ENCODE measurements at regions not wholly inside any gene's neighbourhood (a gene's known extent, or its start where the extent isn't known, plus 50 kb on each side); places are given as distances from the start of the nearest gene placed in this dataset.
"Not testable (repeated sequence)": the region's sequence is repeated elsewhere in the genome, so short reads cannot be mapped to it uniquely, and the experiment has no call there.

GRCh38 chr21:28396421-28396820, 596.3 kb downstream of the LTN1 start:
- H3K9me3 Mint-ChIP-seq = no peaks in the 10 kb centered on the region
- H3K27me3 Mint-ChIP-seq = no peaks in the 10 kb centered on the region
- no peak overlapping the region for H3K27ac Mint-ChIP-seq
- no peaks in the 10 kb centered on the region for H3K36me3 Mint-ChIP-seq
- no peak overlapping the region for H3K4me3 Mint-ChIP-seq
- no peaks in the 10 kb centered on the region for H3K4me1 Mint-ChIP-seq

DNA sequence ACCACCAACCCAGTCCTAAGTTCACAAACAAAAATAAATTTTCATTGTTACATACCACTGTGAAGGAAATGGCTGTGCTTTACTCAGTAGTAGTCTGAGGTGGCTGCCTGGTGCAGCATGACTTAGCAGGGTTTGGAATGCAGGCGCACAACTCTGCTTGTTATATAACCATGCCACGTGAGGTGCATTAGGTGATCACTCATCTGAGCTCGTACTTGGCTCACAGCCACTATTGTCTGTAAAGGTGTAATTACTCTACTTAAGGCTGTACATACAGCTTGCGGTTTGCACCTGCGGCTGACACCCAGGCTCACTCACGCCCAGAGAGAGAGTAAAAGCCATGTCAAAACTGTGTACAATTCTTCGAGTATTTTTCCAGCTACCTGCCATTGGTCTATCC, 599.4 kb downstream of the LTN1 start:
- H3K36me3 Mint-ChIP-seq = no peaks in the 10 kb centered on the region
- H3K27me3 Mint-ChIP-seq = no peaks in the 10 kb centered on the region
- H3K4me3 Mint-ChIP-seq = no peak overlapping the region
- no peaks in the 10 kb centered on the region for H3K4me1 Mint-ChIP-seq
- H3K27ac Mint-ChIP-seq = no peak overlapping the region
- H3K9me3 Mint-ChIP-seq = no peaks in the 10 kb centered on the region

GRCh38 chr21:28391938-28392849, 600.5 kb downstream of the LTN1 start:
- no peaks in the 10 kb centered on the region for H3K27me3 Mint-ChIP-seq
- H3K9me3 Mint-ChIP-seq = no peaks in the 10 kb centered on the region
- H3K36me3 Mint-ChIP-seq = no peaks in the 10 kb centered on the region
- H3K27ac Mint-ChIP-seq = no peak overlapping the region
- H3K4me1 Mint-ChIP-seq = no peaks in the 10 kb centered on the region
- H3K4me3 Mint-ChIP-seq = no peak overlapping the region

- Mint-ChIP-seq H3K4me1 (no peaks in the 10 kb centered on the region), H3K27me3 (peaks cover 3% of the 10 kb centered on the region), H3K27ac (no peak overlapping the region), H3K9me3 (no peaks in the 10 kb centered on the region), H3K36me3 (no peaks in the 10 kb centered on the region), H3K4me3 (no peak overlapping the region)
These were observed 605.5 kb downstream of the LTN1 start for GRCh38 chr21:28387220-28387619.

DNA sequence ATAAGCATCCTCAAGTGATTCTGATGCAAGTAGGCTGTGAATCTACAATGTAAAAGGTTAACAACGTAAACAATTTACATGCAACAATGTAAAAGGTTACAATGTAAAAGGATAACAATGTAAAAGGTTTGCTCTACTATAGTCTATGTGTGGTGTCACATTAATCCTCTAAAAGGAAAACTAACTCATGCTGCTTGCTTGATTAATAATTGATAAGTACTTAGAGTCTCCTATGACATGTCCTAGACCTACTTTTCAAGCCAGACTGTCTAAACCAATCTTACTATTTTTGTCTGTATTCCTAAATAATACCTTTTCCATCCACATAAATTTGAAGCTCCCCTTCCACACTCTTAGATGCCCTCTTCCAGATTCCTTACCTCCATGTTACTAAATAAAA, 606.8 kb downstream of the LTN1 start:
- H3K27ac Mint-ChIP-seq = no peak overlapping the region
- no peak overlapping the region for H3K4me3 Mint-ChIP-seq
- H3K36me3 Mint-ChIP-seq = no peaks in the 10 kb centered on the region
- H3K4me1 Mint-ChIP-seq = no peaks in the 10 kb centered on the region
- peaks cover 3% of the 10 kb centered on the region for H3K27me3 Mint-ChIP-seq
- H3K9me3 Mint-ChIP-seq = no peaks in the 10 kb centered on the region

DNA sequence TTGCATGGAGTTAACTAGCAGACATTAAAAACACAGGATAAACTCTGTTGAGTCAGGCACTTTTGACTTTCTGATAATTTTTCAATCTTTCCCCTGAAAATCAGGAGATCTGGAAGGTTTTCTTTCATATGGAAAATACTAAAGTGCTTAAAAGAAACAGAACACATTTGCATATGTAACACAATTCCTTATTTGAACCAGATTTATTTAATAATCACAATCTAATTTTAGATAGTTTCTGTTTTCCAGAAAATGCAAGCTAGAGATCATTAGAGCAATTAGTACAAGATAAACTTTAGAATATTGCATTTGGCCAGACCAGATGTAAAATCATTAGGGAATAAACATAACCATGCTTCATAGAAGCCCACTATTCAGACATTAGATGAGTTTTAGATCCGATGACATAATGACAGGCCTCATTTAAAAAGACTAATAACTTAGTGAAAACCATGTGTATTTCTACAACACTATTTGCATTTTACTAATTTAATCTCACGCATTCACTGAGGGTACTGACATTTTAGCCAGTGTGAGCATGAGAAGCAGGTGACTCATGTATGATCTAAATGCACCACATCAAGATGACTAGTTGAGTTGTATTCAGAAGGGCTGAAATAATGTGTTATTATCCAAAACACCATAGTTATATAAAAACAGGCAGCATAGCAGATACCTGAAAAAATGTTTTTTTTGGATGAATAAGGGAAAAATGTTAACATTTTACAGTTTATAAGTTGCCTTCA, 611.5 kb downstream of the LTN1 start:
- H3K4me3 Mint-ChIP-seq, H3K9me3 Mint-ChIP-seq, H3K27me3 Mint-ChIP-seq, H3K27ac Mint-ChIP-seq, H3K4me1 Mint-ChIP-seq, H3K36me3 Mint-ChIP-seq: not testable (repeated sequence)

DNA sequence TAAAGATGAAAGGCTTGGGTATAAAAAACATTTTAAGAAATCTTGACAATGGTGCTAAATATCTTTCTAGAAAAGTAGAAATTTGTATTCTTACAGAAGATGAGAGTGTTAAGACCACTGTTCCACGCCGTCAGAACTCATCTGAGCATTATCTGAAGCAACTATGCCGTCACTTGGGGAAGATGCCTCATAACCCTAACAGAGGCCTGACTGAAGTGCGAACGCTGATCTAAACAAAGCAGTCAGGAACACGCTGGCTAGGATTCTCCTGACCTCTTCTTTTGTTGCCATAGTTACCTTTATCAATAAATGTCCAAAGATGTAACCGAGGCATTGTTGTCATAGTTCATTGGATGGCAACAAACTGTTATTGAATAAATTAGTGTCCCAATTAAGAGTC, 612.4 kb downstream of the LTN1 start:
- no peaks in the 10 kb centered on the region for H3K36me3 Mint-ChIP-seq
- H3K27me3 Mint-ChIP-seq = peaks cover 5% of the 10 kb centered on the region
- no peaks in the 10 kb centered on the region for H3K4me1 Mint-ChIP-seq
- H3K27ac Mint-ChIP-seq = no peak overlapping the region
- no peak overlapping the region for H3K4me3 Mint-ChIP-seq
- H3K9me3 Mint-ChIP-seq = no peaks in the 10 kb centered on the region

GRCh38 chr21:28378026-28378425, 614.7 kb downstream of the LTN1 start:
- Mint-ChIP-seq H3K27ac (no peak overlapping the region), H3K36me3 (no peaks in the 10 kb centered on the region), H3K27me3 (peaks cover 5% of the 10 kb centered on the region), H3K9me3 (no peaks in the 10 kb centered on the region), H3K4me3 (no peak overlapping the region), H3K4me1 (no peaks in the 10 kb centered on the region)

DNA sequence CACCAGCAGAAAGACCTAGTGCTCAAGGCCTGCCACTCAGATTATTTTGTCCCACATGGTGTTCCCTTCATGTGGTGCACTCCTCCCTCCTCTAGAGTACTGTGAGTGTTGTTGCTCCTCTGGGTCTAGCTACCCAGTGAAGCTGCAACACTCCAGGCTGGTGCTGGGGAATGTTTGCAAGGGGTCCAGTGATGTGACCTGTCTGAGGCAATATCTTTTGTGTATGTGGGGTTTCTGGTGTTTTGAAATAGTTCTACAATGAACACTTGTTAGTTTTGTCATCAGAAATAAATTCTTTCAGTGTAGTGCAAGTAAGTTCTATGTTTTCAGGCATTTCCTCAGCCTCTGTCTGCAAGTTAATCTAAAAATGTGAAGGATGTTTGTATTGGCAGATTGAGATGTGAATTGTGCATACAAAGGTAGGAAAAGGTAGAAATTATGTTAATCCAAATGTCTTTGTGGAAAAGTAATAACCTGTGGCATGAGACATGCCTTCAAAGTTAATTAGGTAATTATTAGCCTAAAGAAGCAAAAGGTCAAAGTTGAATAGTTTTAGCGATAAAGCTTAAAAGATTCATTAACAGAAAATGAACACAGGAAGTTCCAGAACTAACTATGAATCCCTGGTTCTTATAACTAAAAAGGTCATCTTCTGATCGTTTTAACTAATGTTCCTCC, 616.8 kb downstream of the LTN1 start:
- H3K27ac Mint-ChIP-seq = no peak overlapping the region
- peaks cover 5% of the 10 kb centered on the region for H3K27me3 Mint-ChIP-seq
- H3K4me1 Mint-ChIP-seq = no peaks in the 10 kb centered on the region
- no peaks in the 10 kb centered on the region for H3K36me3 Mint-ChIP-seq
- no peak overlapping the region for H3K4me3 Mint-ChIP-seq
- H3K9me3 Mint-ChIP-seq = no peaks in the 10 kb centered on the region

DNA sequence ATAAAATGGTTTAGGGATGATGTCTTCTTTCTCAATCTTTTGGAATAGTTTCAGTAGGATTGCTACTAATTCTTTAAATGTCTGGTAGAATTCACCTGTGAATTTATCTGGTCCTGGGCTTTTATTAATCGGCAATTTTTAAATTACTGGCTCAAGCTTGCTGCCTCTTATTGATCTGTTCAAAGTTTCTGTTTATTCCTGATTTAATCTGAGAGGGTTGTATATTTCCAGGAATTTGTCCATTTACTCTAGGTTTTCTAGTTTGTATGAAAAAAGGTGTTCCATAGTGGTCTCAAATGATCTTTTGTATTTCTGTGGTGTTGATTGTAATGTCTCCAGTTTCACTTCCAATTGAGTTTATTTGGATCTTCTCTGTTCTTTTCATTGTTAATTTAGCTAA, 617.8 kb downstream of the LTN1 start:
- H3K36me3 Mint-ChIP-seq = no peaks in the 10 kb centered on the region
- peaks cover 8% of the 10 kb centered on the region for H3K9me3 Mint-ChIP-seq
- peaks cover 5% of the 10 kb centered on the region for H3K27me3 Mint-ChIP-seq
- H3K4me3 Mint-ChIP-seq = no peak overlapping the region
- no peaks in the 10 kb centered on the region for H3K4me1 Mint-ChIP-seq
- H3K27ac Mint-ChIP-seq = no peak overlapping the region

DNA sequence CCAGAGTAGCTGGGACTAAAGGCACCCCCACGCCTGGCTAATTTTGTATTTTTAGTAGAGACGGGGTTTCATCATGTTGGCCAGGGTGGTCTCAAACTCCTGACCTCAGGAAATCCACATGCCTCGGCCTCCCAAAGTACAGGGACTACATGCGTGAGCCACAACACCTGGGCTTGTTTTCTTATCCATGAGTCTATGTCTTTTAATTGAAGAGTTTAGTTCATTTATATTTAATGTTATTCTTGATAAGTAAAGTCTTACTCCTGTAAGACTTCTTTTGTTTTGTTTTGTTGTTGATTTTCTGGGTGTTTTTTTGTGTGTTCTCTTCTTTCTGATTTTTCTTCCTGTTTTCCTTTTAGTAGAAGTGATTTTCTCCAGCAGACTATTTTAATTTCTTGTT, 621.0 kb downstream of the LTN1 start:
- no peak overlapping the region for H3K4me3 Mint-ChIP-seq
- H3K4me1 Mint-ChIP-seq = no peaks in the 10 kb centered on the region
- H3K36me3 Mint-ChIP-seq = peaks cover 1% of the 10 kb centered on the region
- peaks cover 14% of the 10 kb centered on the region for H3K9me3 Mint-ChIP-seq
- no peak overlapping the region for H3K27ac Mint-ChIP-seq
- peaks cover 5% of the 10 kb centered on the region for H3K27me3 Mint-ChIP-seq

- Mint-ChIP-seq H3K4me1 (no peaks in the 10 kb centered on the region), H3K9me3 (peaks cover 8% of the 10 kb centered on the region), H3K4me3 (no peak overlapping the region), H3K36me3 (no peaks in the 10 kb centered on the region), H3K27ac (no peak overlapping the region), H3K27me3 (peaks cover 3% of the 10 kb centered on the region)
These were observed 633.4 kb downstream of the LTN1 start for GRCh38 chr21:28359300-28359699.

- Mint-ChIP-seq H3K36me3 (no peaks in the 10 kb centered on the region), H3K27ac (no peak overlapping the region), H3K4me1 (no peaks in the 10 kb centered on the region), H3K4me3 (no peak overlapping the region), H3K9me3 (peaks cover 8% of the 10 kb centered on the region), H3K27me3 (peaks cover 3% of the 10 kb centered on the region)
These were observed 634.0 kb downstream of the LTN1 start for GRCh38 chr21:28358702-28359101.

- peaks cover 3% of the 10 kb centered on the region for H3K27me3 Mint-ChIP-seq
- no peaks in the 10 kb centered on the region for H3K36me3 Mint-ChIP-seq
- peaks cover 6% of the 10 kb centered on the region for H3K9me3 Mint-ChIP-seq
- no peak overlapping the region for H3K4me3 Mint-ChIP-seq
- no peak overlapping the region for H3K27ac Mint-ChIP-seq
- H3K4me1 Mint-ChIP-seq = no peaks in the 10 kb centered on the region
These were observed 634.5 kb downstream of the LTN1 start for GRCh38 chr21:28358170-28358569.

- Mint-ChIP-seq H3K36me3 (no peaks in the 10 kb centered on the region), H3K4me1 (no peaks in the 10 kb centered on the region), H3K4me3 (no peak overlapping the region), H3K27ac (no peak overlapping the region), H3K9me3 (peaks cover 4% of the 10 kb centered on the region), H3K27me3 (peaks cover 3% of the 10 kb centered on the region)
These were observed 634.9 kb downstream of the LTN1 start for GRCh38 chr21:28357743-28358142.

DNA sequence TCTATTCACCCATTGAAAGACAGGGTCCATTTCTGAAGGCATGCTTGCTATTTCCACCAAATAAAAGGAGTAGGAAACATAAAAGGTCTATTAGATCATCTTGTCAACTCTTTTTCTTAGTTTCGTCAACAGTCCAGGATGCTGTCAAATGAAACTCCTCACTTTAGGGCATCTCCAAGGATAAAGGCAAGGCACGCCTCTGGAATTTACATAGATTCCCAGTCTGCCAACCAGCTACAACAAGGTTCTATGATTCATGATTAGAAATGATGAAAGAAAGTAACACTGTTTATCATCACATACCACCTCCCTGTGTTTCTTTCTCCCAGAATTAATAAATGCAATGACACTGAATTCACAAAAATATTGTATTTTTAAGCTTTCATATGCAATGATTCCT, 636.3 kb downstream of the LTN1 start:
- no peaks in the 10 kb centered on the region for H3K4me1 Mint-ChIP-seq
- H3K27ac Mint-ChIP-seq = no peak overlapping the region
- peaks cover 4% of the 10 kb centered on the region for H3K9me3 Mint-ChIP-seq
- no peaks in the 10 kb centered on the region for H3K36me3 Mint-ChIP-seq
- no peak overlapping the region for H3K4me3 Mint-ChIP-seq
- peaks cover 3% of the 10 kb centered on the region for H3K27me3 Mint-ChIP-seq

Data from activated naive CD4-positive, alpha-beta T cell treated with anti-CD3 and anti-CD28 coated beads, Interleukin-2, amount 50 U/mL, for 24 hours (primary cell).